GM12878 (cell line): ENCODE measurements at regions not wholly inside any gene's neighbourhood (a gene's known extent, or its start where the extent isn't known, plus 50 kb on each side); places are given as distances from the start of the nearest gene placed in this dataset.

Source experiments
- ATAC-seq: fragments of 200-7000 bp; cut with Tn5 transposase; 3 replicates; pipeline ENCODE4 v1.9.1; 2020; ENCODE audit warnings: mild to moderate bottlenecking, moderate library complexity
- BruUV-seq: library from RNA; stranded (reverse); fragments of 400-500 nt; replicated peaks from 2 replicates; lab custom pipeline; 2021; lab: Mats Ljungman, UMichigan
- CTCF ChIA-PET: fragments of 300-600 bp; sonication (Branson Sonifier 250); formaldehyde crosslinking; extraction: SDS; loops from one replicate; lab custom pipeline; 2021; ENCODE audit warnings: inconsistent platforms; lab: Yijun Ruan, JAX
- POLR2A ChIA-PET: fragments of 350-600 bp; formaldehyde crosslinking; extraction: SDS; loops from one replicate; lab custom pipeline; 2021; ENCODE audit warnings: inconsistent platforms; lab: Charles Lee
- RAD21 ChIA-PET: fragments of 300-600 bp; sonication (Branson Sonifier 250); formaldehyde crosslinking; loops from one replicate; lab custom pipeline; 2023; ENCODE audit warnings: antibody characterized with exemption; ENCODE audit not compliant: unreplicated experiment; lab: Charles Lee
- SMC1A ChIA-PET: fragments of 300-600 bp; sonication (Branson Sonifier 250); formaldehyde crosslinking; loops from one replicate; lab custom pipeline; 2023; ENCODE audit not compliant: unreplicated experiment, uncharacterized antibody; lab: Charles Lee
- DNase-seq: peaks from one replicate; pipeline ENCODE4 v3.0.0-alpha.2; 2011; ENCODE audit warnings: low read depth, low spot score
- FAIRE-seq: peaks from 3 replicates; lab custom pipeline; 2011; peaks lifted over from hg19 to GRCh38; lab: Jason Lieb, UNC
- H2AFZ ChIP-seq: 2 replicates; pipeline ENCODE4 v1.6.0; 2011; ENCODE audit warnings: low read depth, low read length, control low read depth; ENCODE audit not compliant: control insufficient read depth
- H3K27ac ChIP-seq: 2 replicates; pipeline ENCODE4 v1.5.1; 2011; ENCODE audit warnings: control low read depth; ENCODE audit not compliant: control insufficient read depth, insufficient read depth
- H3K27me3 ChIP-seq, 2 experiments: replicated peaks in 1 of 2; 2 replicates each; pipeline versions ENCODE4 v1.6.0 to v1.6.1; 2011; ENCODE audit warnings: low read length in 1 of 2; ENCODE audit not compliant: control insufficient read depth in 2 of 2, insufficient read depth in 2 of 2
- H3K36me3 ChIP-seq, 2 experiments: 2 replicates each; pipeline ENCODE4 v1.5.1; 2011; ENCODE audit warnings: low read length in 1 of 2; ENCODE audit not compliant: control insufficient read depth in 2 of 2, insufficient read depth in 2 of 2
- H3K4me1 ChIP-seq: 2 replicates; pipeline ENCODE4 v1.6.1; 2011; ENCODE audit warnings: mild to moderate bottlenecking, low read length, moderate library complexity, mixed read lengths; ENCODE audit not compliant: control insufficient read depth, insufficient read depth
- H3K4me2 ChIP-seq: 2 replicates; pipeline ENCODE4 v1.6.0; 2011; ENCODE audit warnings: control low read depth; ENCODE audit not compliant: control insufficient read depth, insufficient read depth
- H3K4me3 ChIP-seq: fragments of 200-600 bp; sonication (generic); 2 replicates; pipeline ENCODE4 v1.5.1; 2016
- H3K79me2 ChIP-seq: 2 replicates; pipeline ENCODE4 v1.6.0; 2011; ENCODE audit warnings: low read length; ENCODE audit not compliant: control insufficient read depth, insufficient read depth
- H3K9ac ChIP-seq: 2 replicates; pipeline ENCODE4 v1.8.0; 2011; ENCODE audit warnings: low read length, control low read depth, mixed read lengths; ENCODE audit not compliant: control insufficient read depth, insufficient read depth
- H3K9me3 ChIP-seq: replicated peaks from 3 replicates; pipeline ENCODE4 v1.5.1; 2011; ENCODE audit warnings: mild to moderate bottlenecking, low read length; ENCODE audit not compliant: control insufficient read depth, insufficient read depth
- H4K20me1 ChIP-seq: 2 replicates; pipeline ENCODE4 v1.6.0; 2011; ENCODE audit not compliant: control insufficient read depth, insufficient read depth
- BHLHE40 ChIP-seq, 2 experiments: fragments of 450-650 bp in 1 of 2; IDR thresholded peaks; 2 replicates each; pipeline ENCODE4 v1.6.1; 2011 to 2017; ENCODE audit warnings: low read depth in 2 of 2, borderline replicate concordance in 1 of 2, improper control_type of control experiment in 1 of 2, low read length in 1 of 2, mild to moderate bottlenecking in 1 of 2
- CBX3 ChIP-seq: fragments of 200-600 bp; sonication (generic); IDR thresholded peaks from 2 replicates; pipeline ENCODE4 v1.6.1; 2016; ENCODE audit warnings: low read depth, borderline replicate concordance
- CREM ChIP-seq: IDR thresholded peaks from 2 replicates; pipeline ENCODE4 v1.6.1; 2014; ENCODE audit warnings: antibody characterized with exemption, low read depth
- KLF5 ChIP-seq: fragments of 450-650 bp; IDR thresholded peaks from 2 replicates; pipeline ENCODE4 v1.6.1; 2014; ENCODE audit warnings: mild to moderate bottlenecking; ENCODE audit not compliant: partially characterized antibody
- NR2C2 ChIP-seq: IDR thresholded peaks from 2 replicates; pipeline ENCODE4 v1.6.1; 2011; ENCODE audit warnings: borderline replicate concordance, low read depth; ENCODE audit not compliant: control insufficient read depth, insufficient read length
- POLR2AphosphoS5 ChIP-seq: IDR thresholded peaks from 2 replicates; pipeline ENCODE4 v1.6.1; 2011; ENCODE audit warnings: mild to moderate bottlenecking, low read length, inconsistent platforms
- SMC3 ChIP-seq: IDR thresholded peaks from 2 replicates; pipeline ENCODE4 v1.6.1; 2011; ENCODE audit warnings: low read length, improper control_type of control experiment, borderline replicate concordance
- ZBTB40 ChIP-seq: fragments of 450-650 bp; IDR thresholded peaks from 2 replicates; pipeline ENCODE4 v1.6.1; 2016; ENCODE audit warnings: mild to moderate bottlenecking, moderate library complexity, borderline replicate concordance
- WGBS: methylation state at CpG from one replicate; pipeline ENCODE4 v1.1.6; 2016; ENCODE audit warnings: low lambda C conversion rate; ENCODE audit not compliant: insufficient replicate concordance, insufficient coverage; ENCODE audit errors: missing lambda C conversion rate; 5-methylcytosine and 5-hydroxymethylcytosine counted together
- in situ Hi-C: fragments of 300-500 bp; cut with MboI; formaldehyde crosslinking; loops from 9 replicates; pipeline ENCODE4 v1.14.3; 2018; ENCODE audit warnings: mixed read lengths
- intact Hi-C: fragments of 100-400 bp; cut with micrococcal nuclease; formaldehyde crosslinking; loops from one replicate; pipeline ENCODE4 v1.14.2; 2022; ENCODE audit not compliant: unreplicated experiment

- RAD21 ChIA-PET, result interaction anchor here (1.1 kb wide), 1 partner anchor 88 kb away, joined by 3 read pairs; no protein-coding TSS in a partner anchor
- Histone ChIP-seq H3K79me2 (no peaks in the 10 kb centered on the region), H3K9me3 (no peaks in the 10 kb centered on the region), H3K4me3 (0 out of 2 replicates have a peak overlapping the region, but pooled peaks have one; percentile 2), H4K20me1 (no peaks in the 10 kb centered on the region), H3K4me2 (peak overlapping the region; percentile 54; the same call in 1 of the 2 replicates), H3K27me3 (peaks cover 0 to 2% of the 10 kb centered on the region in 2 experiments; a peak in 1 of 4 replicates), H3K36me3 (no peaks in the 10 kb centered on the region), H2AFZ (peak overlapping the region; percentile 67), H3K4me1 (no peaks in the 10 kb centered on the region), H3K27ac (no peak overlapping the region), H3K9ac (no peak overlapping the region)
- FAIRE-seq (peak; percentile 27), ATAC-seq (peak; percentile 49; the same call in 2 of the 3 replicates), DNase-seq (no peak)
- in situ Hi-C loops (no loop called here), intact Hi-C loops (no loop called here)
- SMC1A ChIA-PET, result no interaction called here
- POLR2A ChIA-PET, result no interaction called here
- WGBS, result 23% methylated on average over 17 of the region's 18 CpGs
- TF ChIP-seq NR2C2, result no peak
- TF ChIP-seq SMC3, result no peak
- no peak for TF ChIP-seq CREM
- no peak for TF ChIP-seq POLR2AphosphoS5
- TF ChIP-seq ZBTB40, result no peak
- TF ChIP-seq KLF5, result no peak
- no peak for TF ChIP-seq BHLHE40 (IDR thresholded peaks at IDR 0.05; ENCODE audit: borderline replicate concordance in 1 of 2, low read depth in 2 of 2, low read length in 1 of 2)
- TF ChIP-seq CBX3, result no peak
- BruUV-seq, result no TSS peak
- CTCF ChIA-PET, result interaction anchor here (0.6 to 5.3 kb wide), 4 partner anchors 13 to 49 kb away, joined by 3 to 57 read pairs (median 4); no protein-coding TSS in a partner anchor
Observed at GRCh38 chr4:139606579-139607501, 50.8 kb upstream of the SETD7 start.
